ENCODE measurements at regions not wholly inside any gene's neighbourhood (a gene's known extent, or its start where the extent isn't known, plus 50 kb on each side); places are given as distances from the start of the nearest gene placed in this dataset.

DNA sequence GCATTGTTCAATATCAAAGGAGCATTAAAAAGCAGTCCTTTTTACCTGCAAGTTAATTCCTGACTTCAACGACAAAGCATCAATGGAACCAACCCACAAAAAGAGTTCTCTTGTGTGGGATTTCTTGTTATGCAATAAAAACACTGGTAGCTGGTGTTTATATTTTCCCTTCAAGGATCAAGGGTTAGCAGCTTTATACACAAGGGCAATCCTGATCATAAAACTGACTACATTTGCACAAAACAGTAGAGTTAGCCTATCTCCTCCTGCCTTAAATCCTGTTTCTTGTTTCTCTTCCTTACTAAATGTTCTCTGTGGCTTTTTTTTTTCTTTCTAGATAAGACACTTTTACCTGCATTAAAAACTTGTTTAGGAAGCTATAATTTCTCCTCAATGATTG is 306.4 kb downstream of the SLCO4C1 start:
- TF ChIP-seq TAF1 (IDR thresholded peaks at IDR 0.05; ENCODE audit: borderline replicate concordance, insufficient read depth, low read length), result no peak
- TF ChIP-seq, protein P1, sequence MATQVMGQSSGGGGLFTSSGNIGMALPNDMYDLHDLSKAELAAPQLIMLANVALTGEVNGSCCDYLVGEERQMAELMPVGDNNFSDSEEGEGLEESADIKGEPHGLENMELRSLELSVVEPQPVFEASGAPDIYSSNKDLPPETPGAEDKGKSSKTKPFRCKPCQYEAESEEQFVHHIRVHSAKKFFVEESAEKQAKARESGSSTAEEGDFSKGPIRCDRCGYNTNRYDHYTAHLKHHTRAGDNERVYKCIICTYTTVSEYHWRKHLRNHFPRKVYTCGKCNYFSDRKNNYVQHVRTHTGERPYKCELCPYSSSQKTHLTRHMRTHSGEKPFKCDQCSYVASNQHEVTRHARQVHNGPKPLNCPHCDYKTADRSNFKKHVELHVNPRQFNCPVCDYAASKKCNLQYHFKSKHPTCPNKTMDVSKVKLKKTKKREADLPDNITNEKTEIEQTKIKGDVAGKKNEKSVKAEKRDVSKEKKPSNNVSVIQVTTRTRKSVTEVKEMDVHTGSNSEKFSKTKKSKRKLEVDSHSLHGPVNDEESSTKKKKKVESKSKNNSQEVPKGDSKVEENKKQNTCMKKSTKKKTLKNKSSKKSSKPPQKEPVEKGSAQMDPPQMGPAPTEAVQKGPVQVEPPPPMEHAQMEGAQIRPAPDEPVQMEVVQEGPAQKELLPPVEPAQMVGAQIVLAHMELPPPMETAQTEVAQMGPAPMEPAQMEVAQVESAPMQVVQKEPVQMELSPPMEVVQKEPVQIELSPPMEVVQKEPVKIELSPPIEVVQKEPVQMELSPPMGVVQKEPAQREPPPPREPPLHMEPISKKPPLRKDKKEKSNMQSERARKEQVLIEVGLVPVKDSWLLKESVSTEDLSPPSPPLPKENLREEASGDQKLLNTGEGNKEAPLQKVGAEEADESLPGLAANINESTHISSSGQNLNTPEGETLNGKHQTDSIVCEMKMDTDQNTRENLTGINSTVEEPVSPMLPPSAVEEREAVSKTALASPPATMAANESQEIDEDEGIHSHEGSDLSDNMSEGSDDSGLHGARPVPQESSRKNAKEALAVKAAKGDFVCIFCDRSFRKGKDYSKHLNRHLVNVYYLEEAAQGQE (IDR thresholded peaks at IDR 0.05; ENCODE audit: insufficient read depth in 1 of 2, low read depth in 2 of 2, low read length in 2 of 2), result no peak
